HCT116 (cell line): ENCODE measurements at regions not wholly inside any gene's neighbourhood (a gene's known extent, or its start where the extent isn't known, plus 50 kb on each side); places are given as distances from the start of the nearest gene placed in this dataset.

ENCODE experiments used
- SRF ChIP-seq: IDR thresholded peaks from 2 replicates; pipeline ENCODE4 v1.6.1; 2012; ENCODE audit warnings: low read depth
- TF ChIP-seq, protein P1 (sequence below), 3 experiments: fragments of 200-600 bp in 1 of 3; sonication (generic) in 1 of 3; IDR thresholded peaks in 2 of 3; conservative IDR thresholded peaks in 1 of 3; 2 replicates each; pipeline ENCODE4 v1.5.1; 2012 to 2017; ENCODE audit warnings: low read depth in 2 of 3, low read length in 2 of 3, antibody characterized with exemption in 1 of 3, borderline replicate concordance in 1 of 3, control low read depth in 1 of 3, mild to moderate bottlenecking in 1 of 3, mixed read lengths in 1 of 3, mixed run types in 1 of 3, moderate library complexity in 1 of 3; ENCODE audit not compliant: insufficient read depth in 1 of 3

DNA sequence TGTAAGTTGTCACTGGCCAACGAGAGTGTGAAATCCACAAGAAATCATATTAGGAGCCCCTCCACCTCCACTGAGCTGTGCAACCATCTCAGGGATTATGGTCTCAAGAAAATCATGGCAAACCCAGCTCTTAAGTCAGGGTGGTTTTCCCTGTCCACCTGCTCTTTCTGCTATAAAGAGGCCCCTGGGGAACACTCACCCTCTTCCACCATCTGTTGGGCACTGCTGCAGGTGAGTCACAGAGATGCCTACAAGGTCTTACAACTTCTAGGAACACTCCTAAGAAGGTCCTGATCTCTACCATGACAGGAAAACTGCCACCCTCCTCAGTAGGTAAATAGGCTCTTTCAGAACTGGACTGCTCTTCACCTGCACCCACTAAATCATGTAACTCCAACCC is 61.8 kb downstream of the DRD1 start:
- TF ChIP-seq, protein P1, sequence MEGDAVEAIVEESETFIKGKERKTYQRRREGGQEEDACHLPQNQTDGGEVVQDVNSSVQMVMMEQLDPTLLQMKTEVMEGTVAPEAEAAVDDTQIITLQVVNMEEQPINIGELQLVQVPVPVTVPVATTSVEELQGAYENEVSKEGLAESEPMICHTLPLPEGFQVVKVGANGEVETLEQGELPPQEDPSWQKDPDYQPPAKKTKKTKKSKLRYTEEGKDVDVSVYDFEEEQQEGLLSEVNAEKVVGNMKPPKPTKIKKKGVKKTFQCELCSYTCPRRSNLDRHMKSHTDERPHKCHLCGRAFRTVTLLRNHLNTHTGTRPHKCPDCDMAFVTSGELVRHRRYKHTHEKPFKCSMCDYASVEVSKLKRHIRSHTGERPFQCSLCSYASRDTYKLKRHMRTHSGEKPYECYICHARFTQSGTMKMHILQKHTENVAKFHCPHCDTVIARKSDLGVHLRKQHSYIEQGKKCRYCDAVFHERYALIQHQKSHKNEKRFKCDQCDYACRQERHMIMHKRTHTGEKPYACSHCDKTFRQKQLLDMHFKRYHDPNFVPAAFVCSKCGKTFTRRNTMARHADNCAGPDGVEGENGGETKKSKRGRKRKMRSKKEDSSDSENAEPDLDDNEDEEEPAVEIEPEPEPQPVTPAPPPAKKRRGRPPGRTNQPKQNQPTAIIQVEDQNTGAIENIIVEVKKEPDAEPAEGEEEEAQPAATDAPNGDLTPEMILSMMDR (IDR thresholded peaks at IDR 0.05 in 2 of 3, conservative IDR thresholded peaks at IDR 0.05 in 1 of 3; ENCODE audit: borderline replicate concordance in 1 of 3, insufficient read depth in 1 of 3, low read depth in 2 of 3, low read length in 2 of 3): no peak
- TF ChIP-seq SRF: no peak
